Gastroesophageal sphincter (tissue), 4 donors: ENCODE measurements at regions not wholly inside any gene's neighbourhood (a gene's known extent, or its start where the extent isn't known, plus 50 kb on each side); places are given as distances from the start of the nearest gene placed in this dataset.
"Not testable (repeated sequence)": the region's sequence is repeated elsewhere in the genome, so short reads cannot be mapped to it uniquely, and the experiment has no call there.

Source experiments
- ATAC-seq: fragments of 150-250 bp; one replicate; pipeline ENCODE4 v1.9.1; 2016; ENCODE audit warnings: mild to moderate bottlenecking, moderate library complexity
- H3K27ac ChIP-seq, 4 donors: fragments of 200-600 bp; sonication (generic) in 3 of 4; 1 replicate in 3 of 4; 2 replicates in 1 of 4; pipeline ENCODE4 v1.5.1; 2016 to 2019
- H3K27me3 ChIP-seq: fragments of 200-600 bp; sonication (generic); one replicate; pipeline ENCODE4 v1.5.1; 2019
- H3K36me3 ChIP-seq, 2 donors: fragments of 200-600 bp; sonication (generic); one replicate each; pipeline ENCODE4 v1.5.1; 2019; ENCODE audit warnings: control low read depth in 1 of 2
- H3K4me1 ChIP-seq, 3 donors: fragments of 200-600 bp; sonication (generic); 1 replicate in 2 of 3; 2 replicates in 1 of 3; pipeline ENCODE4 v1.5.1; 2016 to 2019; ENCODE audit warnings: control low read depth in 2 of 3
- H3K4me3 ChIP-seq, 2 donors: fragments of 200-600 bp; sonication (generic); one replicate each; pipeline ENCODE4 v1.5.1; 2019; ENCODE audit warnings: mild to moderate bottlenecking in 1 of 2, moderate library complexity in 1 of 2
- H3K9me3 ChIP-seq, 3 donors: fragments of 200-600 bp; sonication (generic); one replicate each; pipeline ENCODE4 v1.5.1; 2017 to 2019; ENCODE audit warnings: control low read depth in 2 of 3
- EP300 ChIP-seq: sonication (generic); formaldehyde crosslinking; IDR thresholded peaks from one replicate; pipeline ENCODE4 v1.6.1; 2017; ENCODE audit warnings: antibody characterized with exemption, mild to moderate bottlenecking
- POLR2A ChIP-seq, 2 donors: fragments of 450-650 bp; IDR thresholded peaks; one replicate each; pipeline ENCODE4 v1.6.1; 2017; ENCODE audit warnings: antibody characterized with exemption in 2 of 2, mild to moderate bottlenecking in 2 of 2, moderate library complexity in 1 of 2
- POLR2AphosphoS5 ChIP-seq: sonication (generic); formaldehyde crosslinking; IDR thresholded peaks from one replicate; pipeline ENCODE4 v1.6.1; 2017; ENCODE audit warnings: antibody characterized with exemption
- WGBS, 2 donors: methylation state at CpG; one replicate each; pipeline ENCODE4 v1.1.5; 2018; ENCODE audit warnings: low coverage in 1 of 2; 5-methylcytosine and 5-hydroxymethylcytosine counted together
- TF ChIP-seq, protein P1 (sequence below), 4 experiments: fragments of 200-600 bp in 2 of 4; fragments of 450-650 bp in 2 of 4; sonication (generic) in 1 of 4; IDR thresholded peaks; one replicate each; pipeline ENCODE4 v1.5.1; 2017 to 2019; ENCODE audit warnings: antibody characterized with exemption in 4 of 4, mild to moderate bottlenecking in 2 of 4, moderate library complexity in 2 of 4

DNA sequence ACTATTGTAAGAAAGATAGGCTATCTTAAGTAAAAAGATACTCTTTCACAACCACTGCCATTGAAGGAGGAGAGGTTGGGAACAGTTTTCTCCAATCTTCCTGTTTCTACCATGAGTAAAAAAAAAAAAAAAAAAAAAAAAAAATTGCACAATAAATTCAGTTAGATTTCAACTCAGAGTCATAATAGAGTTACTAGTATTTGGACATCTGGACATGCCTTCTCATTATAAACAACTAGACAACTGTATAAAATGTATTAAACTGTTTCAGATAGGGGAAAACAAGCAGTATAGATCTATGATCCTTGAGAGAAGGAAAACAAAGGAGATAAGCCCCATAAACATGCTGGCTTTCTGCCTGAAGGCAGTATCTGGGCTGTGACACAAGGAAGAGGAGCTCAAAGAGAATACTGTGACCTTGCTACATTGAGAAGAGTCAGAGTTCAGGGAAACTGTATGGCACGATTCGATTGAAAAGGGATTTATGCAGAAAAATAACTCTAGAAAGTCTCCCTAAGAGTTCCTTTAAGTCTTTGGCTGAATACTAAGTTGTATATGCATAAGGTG lies 249.2 kb upstream of the POU5F2 start:
- ATAC-seq: no peak

DNA sequence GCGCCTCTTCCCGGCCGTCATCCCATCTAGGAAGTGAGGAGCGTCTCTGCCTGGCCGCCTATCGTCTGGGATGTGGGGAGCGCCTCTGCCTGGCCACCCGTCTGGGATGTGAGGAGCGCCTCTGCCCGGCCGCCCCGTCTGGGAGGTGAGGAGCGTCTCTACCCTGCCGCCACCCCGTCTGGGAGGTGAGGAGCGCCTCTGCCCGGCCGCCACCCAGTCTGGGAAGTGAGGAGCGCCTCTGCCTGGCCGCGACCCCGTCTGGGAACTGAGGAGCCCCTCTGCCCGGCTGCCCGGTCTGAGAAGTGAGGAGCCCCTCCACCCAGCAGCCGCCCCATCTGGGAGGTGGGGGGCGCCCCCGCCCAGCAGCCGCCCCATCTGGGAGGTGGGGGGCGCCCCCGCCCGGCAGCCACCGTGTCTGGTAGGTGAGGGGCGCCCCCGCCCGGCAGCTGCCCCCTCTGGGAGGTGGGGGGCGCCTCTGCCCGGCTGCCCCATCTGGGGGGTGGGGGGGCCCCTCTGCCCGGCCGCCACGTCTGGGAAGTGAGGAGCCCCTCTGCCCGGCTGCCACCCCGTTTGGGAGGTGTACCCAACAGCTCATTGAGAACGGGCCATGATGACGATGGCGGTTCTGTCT lies 244.7 kb upstream of the POU5F2 start:
- not testable (repeated sequence) for H3K36me3 ChIP-seq, H3K27me3 ChIP-seq, H3K27ac ChIP-seq, ATAC-seq, H3K9me3 ChIP-seq, H3K4me1 ChIP-seq, H3K4me3 ChIP-seq
- no CpG with 5 or more reads among the region's 45 CpGs for WGBS, 2 donors

More for the DNA sequence above, 249.2 kb upstream of the POU5F2 start:
- H3K9me3 ChIP-seq: no peaks in the 10 kb centered on the region
- H3K4me3 ChIP-seq: no peak overlapping the region
- 67 to 85% methylated on average over 2 of the region's 2 CpGs for WGBS, 2 donors
- TF ChIP-seq POLR2A (IDR thresholded peaks at IDR 0.05): no peak
- TF ChIP-seq POLR2AphosphoS5: no peak
- no peak for TF ChIP-seq EP300
- TF ChIP-seq, protein P1, sequence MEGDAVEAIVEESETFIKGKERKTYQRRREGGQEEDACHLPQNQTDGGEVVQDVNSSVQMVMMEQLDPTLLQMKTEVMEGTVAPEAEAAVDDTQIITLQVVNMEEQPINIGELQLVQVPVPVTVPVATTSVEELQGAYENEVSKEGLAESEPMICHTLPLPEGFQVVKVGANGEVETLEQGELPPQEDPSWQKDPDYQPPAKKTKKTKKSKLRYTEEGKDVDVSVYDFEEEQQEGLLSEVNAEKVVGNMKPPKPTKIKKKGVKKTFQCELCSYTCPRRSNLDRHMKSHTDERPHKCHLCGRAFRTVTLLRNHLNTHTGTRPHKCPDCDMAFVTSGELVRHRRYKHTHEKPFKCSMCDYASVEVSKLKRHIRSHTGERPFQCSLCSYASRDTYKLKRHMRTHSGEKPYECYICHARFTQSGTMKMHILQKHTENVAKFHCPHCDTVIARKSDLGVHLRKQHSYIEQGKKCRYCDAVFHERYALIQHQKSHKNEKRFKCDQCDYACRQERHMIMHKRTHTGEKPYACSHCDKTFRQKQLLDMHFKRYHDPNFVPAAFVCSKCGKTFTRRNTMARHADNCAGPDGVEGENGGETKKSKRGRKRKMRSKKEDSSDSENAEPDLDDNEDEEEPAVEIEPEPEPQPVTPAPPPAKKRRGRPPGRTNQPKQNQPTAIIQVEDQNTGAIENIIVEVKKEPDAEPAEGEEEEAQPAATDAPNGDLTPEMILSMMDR (IDR thresholded peaks at IDR 0.05): no peak
- H3K36me3 ChIP-seq: no peaks in the 10 kb centered on the region
- no peaks in the 10 kb centered on the region for H3K4me1 ChIP-seq
- H3K27ac ChIP-seq: no peak overlapping the region
- no peaks in the 10 kb centered on the region for H3K27me3 ChIP-seq

DNA sequence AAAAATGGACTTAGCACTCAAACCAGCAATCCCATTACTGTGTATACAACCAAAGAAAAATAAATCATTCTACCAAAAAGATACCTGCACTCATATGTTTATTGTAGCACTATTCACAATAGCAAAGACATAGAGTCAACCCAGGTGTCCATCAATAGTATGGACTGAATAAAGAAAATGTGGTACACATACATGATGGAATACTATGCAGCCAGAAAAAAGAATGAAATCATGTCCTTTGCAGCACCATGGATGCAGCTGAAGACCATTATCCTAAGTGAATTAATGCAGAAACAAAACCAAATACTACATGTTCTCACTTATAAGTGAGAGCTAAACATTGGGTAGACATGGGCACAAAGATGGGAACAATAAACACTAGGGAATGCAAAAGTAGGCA lies 236.8 kb upstream of the POU5F2 start:
- no peak overlapping the region for H3K4me3 ChIP-seq
- peaks cover 0 to 12% of the 10 kb centered on the region in 2 donors for H3K36me3 ChIP-seq
- TF ChIP-seq, protein P1 (IDR thresholded peaks at IDR 0.05): no peak
- no peak for TF ChIP-seq EP300
- TF ChIP-seq POLR2A (IDR thresholded peaks at IDR 0.05): no peak
- TF ChIP-seq POLR2AphosphoS5: no peak
- no peak for ATAC-seq
- H3K27ac ChIP-seq: no peak overlapping the region
- H3K27me3 ChIP-seq: no peaks in the 10 kb centered on the region
- H3K9me3 ChIP-seq: peaks cover 0 to 38% (median 0%) of the 10 kb centered on the region in 3 donors
- H3K4me1 ChIP-seq: no peaks in the 10 kb centered on the region

DNA sequence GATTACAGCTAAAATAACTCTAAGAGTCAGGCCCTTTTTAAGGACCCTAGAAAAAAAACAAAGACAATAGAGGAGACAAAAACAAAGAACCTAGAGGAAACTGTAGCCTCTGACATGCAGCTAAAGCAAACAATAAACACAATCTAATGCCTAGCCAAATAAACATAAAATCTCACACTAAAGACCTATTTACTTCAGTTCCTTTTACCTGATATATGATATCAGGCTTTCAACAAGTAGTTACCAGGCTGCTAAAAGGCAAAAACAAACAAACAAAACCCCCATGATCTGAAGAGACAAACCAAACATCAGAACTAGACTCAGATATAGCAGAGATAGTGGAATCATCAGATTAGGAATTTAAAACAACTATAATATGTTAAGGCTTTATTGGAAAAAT lies 226.5 kb upstream of the POU5F2 start:
- Histone ChIP-seq H3K27me3 (no peaks in the 10 kb centered on the region), H3K4me1 (no peaks in the 10 kb centered on the region), H3K4me3 (no peak overlapping the region), H3K36me3 (no peaks in the 10 kb centered on the region), H3K9me3 (no peaks in the 10 kb centered on the region), H3K27ac (no peak overlapping the region)
- TF ChIP-seq POLR2A (IDR thresholded peaks at IDR 0.05) (no peak), POLR2AphosphoS5 (no peak), EP300 (no peak)
- TF ChIP-seq, protein P1 (IDR thresholded peaks at IDR 0.05): no peak
- ATAC-seq: no peak

DNA sequence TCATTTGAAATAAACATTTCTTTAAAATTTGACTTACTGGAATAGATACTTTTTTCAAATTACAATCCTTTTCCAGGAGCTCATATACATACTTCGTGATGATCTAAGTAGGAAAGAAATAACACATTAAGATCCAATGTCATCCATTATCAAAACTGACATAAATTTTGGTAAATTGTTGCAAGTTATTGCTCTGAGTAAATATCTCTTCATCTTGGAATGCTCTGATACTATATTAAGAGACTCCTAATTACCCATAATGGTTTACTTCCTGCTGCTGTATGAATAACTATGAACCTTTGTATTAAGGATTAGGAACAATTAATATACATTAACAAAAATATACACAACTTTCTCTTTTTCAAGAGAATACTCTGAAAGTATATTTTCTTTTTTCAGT lies 223.0 kb upstream of the POU5F2 start:
- Histone ChIP-seq H3K36me3 (no peaks in the 10 kb centered on the region), H3K27ac (no peak overlapping the region), H3K27me3 (no peaks in the 10 kb centered on the region), H3K4me3 (no peak overlapping the region), H3K4me1 (no peaks in the 10 kb centered on the region), H3K9me3 (no peaks in the 10 kb centered on the region)
- 94 to 100% methylated on average over 1 of the region's 1 CpG for WGBS, 2 donors
- no peak for ATAC-seq
- TF ChIP-seq POLR2A (IDR thresholded peaks at IDR 0.05) (no peak), POLR2AphosphoS5 (no peak), EP300 (no peak)
- TF ChIP-seq, protein P1 (IDR thresholded peaks at IDR 0.05): no peak
